Upper lobe of left lung (tissue), 4 donors: ENCODE measurements at regions not wholly inside any gene's neighbourhood (a gene's known extent, or its start where the extent isn't known, plus 50 kb on each side); places are given as distances from the start of the nearest gene placed in this dataset.

ENCODE experiments used
- EP300 ChIP-seq, 4 donors: sonication (generic); formaldehyde crosslinking; IDR thresholded peaks; one replicate each; pipeline ENCODE4 v1.5.1; 2017; ENCODE audit warnings: antibody characterized with exemption in 4 of 4, control low read depth in 2 of 4
- POLR2A ChIP-seq, 4 donors: fragments of 450-650 bp; IDR thresholded peaks; one replicate each; pipeline ENCODE4 v1.5.1; 2016 to 2017; ENCODE audit warnings: antibody characterized with exemption in 4 of 4, mild to moderate bottlenecking in 2 of 4
- POLR2AphosphoS5 ChIP-seq, 2 donors: sonication (generic); formaldehyde crosslinking; IDR thresholded peaks; one replicate each; pipeline ENCODE4 v1.5.1; 2017; ENCODE audit warnings: antibody characterized with exemption in 2 of 2
- TF ChIP-seq, protein P1 (sequence below), 6 experiments: fragments of 450-650 bp in 4 of 6; fragments of 200-600 bp in 2 of 6; sonication (generic) in 2 of 6; IDR thresholded peaks; one replicate each; pipeline ENCODE4 v1.5.1; 2016 to 2019; ENCODE audit warnings: antibody characterized with exemption in 6 of 6

DNA sequence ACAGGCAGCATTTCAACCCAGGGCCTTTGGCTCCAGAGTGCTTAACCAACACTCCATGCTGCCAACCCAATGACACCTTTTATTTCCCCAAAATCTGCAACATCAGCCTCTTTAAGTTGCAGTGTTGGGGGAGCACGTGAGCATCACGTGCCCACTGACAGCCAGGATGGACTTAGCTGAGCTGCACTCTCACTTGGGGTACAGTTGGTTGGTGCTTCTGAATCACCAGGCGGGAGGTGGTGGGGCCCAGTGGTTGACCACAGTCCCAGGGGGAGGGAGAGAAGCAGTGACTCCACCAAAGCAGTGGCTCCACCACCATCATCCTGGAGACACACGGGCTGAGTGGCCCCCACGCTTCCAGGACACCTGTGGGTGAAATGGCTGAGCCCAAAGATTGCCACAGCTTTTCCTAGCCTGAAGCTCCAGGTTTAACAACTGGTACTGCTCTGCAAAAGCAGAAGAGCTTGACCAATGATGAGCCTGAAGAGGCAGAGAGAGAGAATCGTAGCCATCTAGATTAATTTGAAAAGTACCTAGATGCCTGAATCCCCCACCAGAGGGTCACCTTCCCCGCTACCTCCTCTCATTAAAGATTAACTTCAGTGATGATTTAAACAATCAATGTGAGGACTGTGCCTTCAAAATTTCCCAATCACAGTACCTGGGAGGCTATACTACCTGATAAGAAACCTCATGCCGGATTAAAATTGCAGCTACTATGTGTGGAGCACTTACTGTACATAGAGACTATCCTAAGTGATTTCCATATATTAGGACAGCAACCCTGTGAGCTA lies 193.8 kb downstream of the FOXO1 start:
- no peak for TF ChIP-seq POLR2A (IDR thresholded peaks at IDR 0.05)
- TF ChIP-seq, protein P1, sequence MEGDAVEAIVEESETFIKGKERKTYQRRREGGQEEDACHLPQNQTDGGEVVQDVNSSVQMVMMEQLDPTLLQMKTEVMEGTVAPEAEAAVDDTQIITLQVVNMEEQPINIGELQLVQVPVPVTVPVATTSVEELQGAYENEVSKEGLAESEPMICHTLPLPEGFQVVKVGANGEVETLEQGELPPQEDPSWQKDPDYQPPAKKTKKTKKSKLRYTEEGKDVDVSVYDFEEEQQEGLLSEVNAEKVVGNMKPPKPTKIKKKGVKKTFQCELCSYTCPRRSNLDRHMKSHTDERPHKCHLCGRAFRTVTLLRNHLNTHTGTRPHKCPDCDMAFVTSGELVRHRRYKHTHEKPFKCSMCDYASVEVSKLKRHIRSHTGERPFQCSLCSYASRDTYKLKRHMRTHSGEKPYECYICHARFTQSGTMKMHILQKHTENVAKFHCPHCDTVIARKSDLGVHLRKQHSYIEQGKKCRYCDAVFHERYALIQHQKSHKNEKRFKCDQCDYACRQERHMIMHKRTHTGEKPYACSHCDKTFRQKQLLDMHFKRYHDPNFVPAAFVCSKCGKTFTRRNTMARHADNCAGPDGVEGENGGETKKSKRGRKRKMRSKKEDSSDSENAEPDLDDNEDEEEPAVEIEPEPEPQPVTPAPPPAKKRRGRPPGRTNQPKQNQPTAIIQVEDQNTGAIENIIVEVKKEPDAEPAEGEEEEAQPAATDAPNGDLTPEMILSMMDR (IDR thresholded peaks at IDR 0.05): no peak
- TF ChIP-seq POLR2AphosphoS5 (IDR thresholded peaks at IDR 0.05): no peak
- TF ChIP-seq EP300 (IDR thresholded peaks at IDR 0.05): no peak
